ENCODE measurements at regions not wholly inside any gene's neighbourhood (a gene's known extent, or its start where the extent isn't known, plus 50 kb on each side); places are given as distances from the start of the nearest gene placed in this dataset.

DNA sequence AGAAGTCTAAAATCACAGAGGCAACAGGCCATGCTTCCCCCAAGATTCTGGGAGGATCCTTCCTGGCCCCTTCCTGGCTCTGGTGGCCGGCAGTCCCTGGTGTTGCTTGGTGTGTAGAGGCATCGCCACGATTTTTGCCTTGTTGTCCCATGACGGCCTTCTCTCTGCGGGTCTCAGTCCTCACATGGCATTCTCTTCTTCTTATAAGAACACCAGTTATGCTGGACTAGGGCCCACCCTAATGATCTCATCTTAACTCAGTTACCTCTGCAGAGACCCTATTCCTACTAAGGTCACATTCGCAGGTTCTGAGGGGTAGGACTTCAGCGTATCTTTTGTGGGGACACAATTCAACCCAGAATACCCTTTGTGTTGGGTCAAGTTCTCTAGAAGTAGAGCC is 168.0 kb downstream of the LINC00237 start:
- no peak for ATAC-seq (ENCODE audit: low read depth)
- no peaks in the 10 kb centered on the region for H3K27me3 ChIP-seq (ENCODE audit: insufficient read depth, poor library complexity, severe bottlenecking)

GRCh38 chr20:20933142-20933958 is 172.8 kb downstream of the LINC00237 start:
- no peak overlapping the region for H3K4me3 ChIP-seq (ENCODE audit: severe bottlenecking)
- DNase-seq (ENCODE audit: low spot score) = no peak
- H3K36me3 ChIP-seq (ENCODE audit: low read depth) = no peaks in the 10 kb centered on the region
- no peak for TF ChIP-seq CTCF (IDR thresholded peaks at IDR 0.05; ENCODE audit: poor library complexity, severe bottlenecking)
- H3K27me3 ChIP-seq (ENCODE audit: insufficient read depth, poor library complexity, severe bottlenecking) = peaks cover 9% of the 10 kb centered on the region
- H3K27ac ChIP-seq (ENCODE audit: poor library complexity, severe bottlenecking) = no peak overlapping the region
- H3K4me1 ChIP-seq (ENCODE audit: insufficient read depth, poor library complexity, severe bottlenecking) = no peaks in the 10 kb centered on the region
- H3K9me3 ChIP-seq (ENCODE audit: severe bottlenecking) = no peaks in the 10 kb centered on the region
- no peak for ATAC-seq (ENCODE audit: low read depth)

More for the DNA sequence above, 168.0 kb downstream of the LINC00237 start:
- no peak for DNase-seq (ENCODE audit: low spot score)
- Histone ChIP-seq H3K27ac (ENCODE audit: poor library complexity, severe bottlenecking) (no peak overlapping the region), H3K4me3 (ENCODE audit: severe bottlenecking) (no peak overlapping the region), H3K4me1 (ENCODE audit: insufficient read depth, poor library complexity, severe bottlenecking) (no peaks in the 10 kb centered on the region), H3K36me3 (ENCODE audit: low read depth) (no peaks in the 10 kb centered on the region), H3K9me3 (ENCODE audit: severe bottlenecking) (no peaks in the 10 kb centered on the region)
- no peak for TF ChIP-seq CTCF (IDR thresholded peaks at IDR 0.05; ENCODE audit: poor library complexity, severe bottlenecking)

- no peaks in the 10 kb centered on the region for H3K36me3 ChIP-seq (ENCODE audit: low read depth)
- DNase-seq (ENCODE audit: low spot score) (no peak), ATAC-seq (ENCODE audit: low read depth) (no peak)
- TF ChIP-seq CTCF (IDR thresholded peaks at IDR 0.05; ENCODE audit: poor library complexity, severe bottlenecking) = no peak
- H3K9me3 ChIP-seq (ENCODE audit: severe bottlenecking) = no peaks in the 10 kb centered on the region
- no peak overlapping the region for H3K4me3 ChIP-seq (ENCODE audit: severe bottlenecking)
- H3K4me1 ChIP-seq (ENCODE audit: insufficient read depth, poor library complexity, severe bottlenecking) = no peaks in the 10 kb centered on the region
- H3K27ac ChIP-seq (ENCODE audit: poor library complexity, severe bottlenecking) = no peak overlapping the region
- peaks cover 9% of the 10 kb centered on the region for H3K27me3 ChIP-seq (ENCODE audit: insufficient read depth, poor library complexity, severe bottlenecking)
Observed at GRCh38 chr20:20932156-20932555, 174.0 kb downstream of the LINC00237 start.

DNA sequence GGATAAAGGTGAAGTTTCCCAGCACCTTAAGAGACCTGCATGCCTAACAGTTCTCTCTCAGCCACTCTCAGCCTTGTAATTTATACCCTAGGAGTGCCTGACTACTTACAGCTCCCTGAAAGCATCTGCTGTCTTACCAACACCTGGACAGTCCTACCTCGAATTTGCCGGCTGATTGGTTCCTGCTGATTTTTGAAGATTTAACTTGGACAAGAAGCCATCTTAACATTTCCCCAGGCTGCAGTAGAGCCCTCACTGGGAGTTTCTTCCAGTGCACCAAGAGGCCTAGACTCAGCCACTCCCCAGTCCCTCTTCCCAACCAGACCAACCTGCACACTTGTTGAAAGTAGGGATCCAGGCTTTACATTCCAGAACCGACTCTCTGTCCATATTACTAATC is 174.5 kb downstream of the LINC00237 start:
- DNase-seq (ENCODE audit: low spot score) (no peak), ATAC-seq (ENCODE audit: low read depth) (no peak)
- Histone ChIP-seq H3K36me3 (ENCODE audit: low read depth) (no peaks in the 10 kb centered on the region), H3K27ac (ENCODE audit: poor library complexity, severe bottlenecking) (no peak overlapping the region), H3K4me3 (ENCODE audit: severe bottlenecking) (no peak overlapping the region), H3K4me1 (ENCODE audit: insufficient read depth, poor library complexity, severe bottlenecking) (no peaks in the 10 kb centered on the region), H3K9me3 (ENCODE audit: severe bottlenecking) (no peaks in the 10 kb centered on the region), H3K27me3 (ENCODE audit: insufficient read depth, poor library complexity, severe bottlenecking) (peaks cover 9% of the 10 kb centered on the region)
- TF ChIP-seq CTCF (IDR thresholded peaks at IDR 0.05; ENCODE audit: poor library complexity, severe bottlenecking) = no peak

DNA sequence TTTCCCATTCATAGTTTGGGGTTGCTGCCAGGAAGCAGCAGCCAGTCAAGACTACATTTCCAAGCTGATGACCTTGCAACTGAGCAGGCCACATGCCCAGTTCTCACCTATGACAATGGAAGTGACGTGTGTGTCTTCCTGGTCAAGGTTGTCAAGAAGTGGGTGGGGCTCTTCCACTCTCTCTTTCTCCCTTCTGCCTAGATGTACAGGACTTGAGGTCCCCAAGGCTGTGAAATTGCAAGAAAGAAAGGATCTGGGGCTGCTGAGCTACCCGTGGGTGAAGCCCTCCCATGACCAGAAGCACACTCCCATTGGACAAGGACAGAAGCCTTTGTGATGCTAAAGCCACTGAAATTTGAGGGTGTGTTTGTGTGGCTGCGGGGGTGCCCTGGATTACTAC is 175.1 kb downstream of the LINC00237 start:
- Histone ChIP-seq H3K4me1 (ENCODE audit: insufficient read depth, poor library complexity, severe bottlenecking) (no peaks in the 10 kb centered on the region), H3K27me3 (ENCODE audit: insufficient read depth, poor library complexity, severe bottlenecking) (peaks cover 9% of the 10 kb centered on the region), H3K36me3 (ENCODE audit: low read depth) (no peaks in the 10 kb centered on the region), H3K4me3 (ENCODE audit: severe bottlenecking) (no peak overlapping the region), H3K9me3 (ENCODE audit: severe bottlenecking) (no peaks in the 10 kb centered on the region), H3K27ac (ENCODE audit: poor library complexity, severe bottlenecking) (no peak overlapping the region)
- ATAC-seq (ENCODE audit: low read depth) = no peak
- no peak for TF ChIP-seq CTCF (IDR thresholded peaks at IDR 0.05; ENCODE audit: poor library complexity, severe bottlenecking)
- no peak for DNase-seq (ENCODE audit: low spot score)
